ENCODE measurements at regions not wholly inside any gene's neighbourhood (a gene's known extent, or its start where the extent isn't known, plus 50 kb on each side); places are given as distances from the start of the nearest gene placed in this dataset.

- TF ChIP-seq, protein P1, sequence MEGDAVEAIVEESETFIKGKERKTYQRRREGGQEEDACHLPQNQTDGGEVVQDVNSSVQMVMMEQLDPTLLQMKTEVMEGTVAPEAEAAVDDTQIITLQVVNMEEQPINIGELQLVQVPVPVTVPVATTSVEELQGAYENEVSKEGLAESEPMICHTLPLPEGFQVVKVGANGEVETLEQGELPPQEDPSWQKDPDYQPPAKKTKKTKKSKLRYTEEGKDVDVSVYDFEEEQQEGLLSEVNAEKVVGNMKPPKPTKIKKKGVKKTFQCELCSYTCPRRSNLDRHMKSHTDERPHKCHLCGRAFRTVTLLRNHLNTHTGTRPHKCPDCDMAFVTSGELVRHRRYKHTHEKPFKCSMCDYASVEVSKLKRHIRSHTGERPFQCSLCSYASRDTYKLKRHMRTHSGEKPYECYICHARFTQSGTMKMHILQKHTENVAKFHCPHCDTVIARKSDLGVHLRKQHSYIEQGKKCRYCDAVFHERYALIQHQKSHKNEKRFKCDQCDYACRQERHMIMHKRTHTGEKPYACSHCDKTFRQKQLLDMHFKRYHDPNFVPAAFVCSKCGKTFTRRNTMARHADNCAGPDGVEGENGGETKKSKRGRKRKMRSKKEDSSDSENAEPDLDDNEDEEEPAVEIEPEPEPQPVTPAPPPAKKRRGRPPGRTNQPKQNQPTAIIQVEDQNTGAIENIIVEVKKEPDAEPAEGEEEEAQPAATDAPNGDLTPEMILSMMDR (conservative IDR thresholded peaks at IDR 0.05; ENCODE audit: low read depth, low read length), result no peak
- TF ChIP-seq EZH2 (IDR thresholded peaks at IDR 0.05; ENCODE audit: low read length, unreplicated experiment), result no peak
- TF ChIP-seq EZH2phosphoT487 (IDR thresholded peaks at IDR 0.05; ENCODE audit: borderline replicate concordance, low read length), result no peak
These were observed 204.0 kb downstream of the UBE3A start for GRCh38 chr15:25234831-25235230.

Data from PC-3 (cell line).